NK-92 (cell line): ENCODE measurements at regions not wholly inside any gene's neighbourhood (a gene's known extent, or its start where the extent isn't known, plus 50 kb on each side); places are given as distances from the start of the nearest gene placed in this dataset.
"Not testable (repeated sequence)": the region's sequence is repeated elsewhere in the genome, so short reads cannot be mapped to it uniquely, and the experiment has no call there.

Experiments
- DNase-seq: peaks from one replicate; lab custom pipeline; 2025; ENCODE audit not compliant: unreplicated experiment; lab: John Stamatoyannopoulos, UW

GRCh38 chr12:4822572-4822971 lies 87.1 kb upstream of the KCNA1 start:
- no peak for DNase-seq

GRCh38 chr12:4824380-4824779 lies 85.3 kb upstream of the KCNA1 start:
- DNase-seq: no peak

GRCh38 chr12:4825011-4825858 lies 84.5 kb upstream of the KCNA1 start:
- no peak for DNase-seq

GRCh38 chr12:4826909-4827308 lies 82.8 kb upstream of the KCNA1 start:
- DNase-seq: no peak

GRCh38 chr12:4828176-4828575 lies 81.5 kb upstream of the KCNA1 start:
- no peak for DNase-seq

- DNase-seq: no peak
These were observed 80.4 kb upstream of the KCNA1 start for GRCh38 chr12:4829161-4829792.

- DNase-seq: no peak
These were observed 79.9 kb upstream of the KCNA1 start for GRCh38 chr12:4829793-4830162.

- DNase-seq: no peak
These were observed 79.0 kb upstream of the KCNA1 start for GRCh38 chr12:4830556-4831210.

- DNase-seq: no peak
These were observed 76.7 kb upstream of the KCNA1 start for GRCh38 chr12:4833053-4833452.

GRCh38 chr12:4833524-4833923 lies 76.2 kb upstream of the KCNA1 start:
- no peak for DNase-seq

GRCh38 chr12:4842401-4842800 lies 67.3 kb upstream of the KCNA1 start:
- not testable (repeated sequence) for DNase-seq

- no peak for DNase-seq
These were observed 65.8 kb upstream of the KCNA1 start for GRCh38 chr12:4843907-4844306.

GRCh38 chr12:4847713-4848112 lies 62.0 kb upstream of the KCNA1 start:
- DNase-seq: no peak

GRCh38 chr12:4849115-4849541 lies 60.6 kb upstream of the KCNA1 start:
- no peak for DNase-seq

- DNase-seq: no peak
These were observed 59.8 kb upstream of the KCNA1 start for GRCh38 chr12:4849795-4850345.

GRCh38 chr12:4850857-4851380 lies 58.8 kb upstream of the KCNA1 start:
- no peak for DNase-seq

- DNase-seq: no peak
These were observed 57.4 kb upstream of the KCNA1 start for GRCh38 chr12:4852308-4852707.

- DNase-seq: no peak
These were observed 56.8 kb upstream of the KCNA1 start for GRCh38 chr12:4852911-4853310.

- no peak for DNase-seq
These were observed 54.4 kb upstream of the KCNA1 start for GRCh38 chr12:4855121-4855924.

GRCh38 chr12:4856596-4856995 lies 53.1 kb upstream of the KCNA1 start:
- no peak for DNase-seq
